Neuronal stem cell (in vitro differentiated cells): ENCODE measurements at regions not wholly inside any gene's neighbourhood (a gene's known extent, or its start where the extent isn't known, plus 50 kb on each side); places are given as distances from the start of the nearest gene placed in this dataset.

Source experiments
- DNase-seq: peaks from one replicate; pipeline ENCODE4 v3.0.0-alpha.2; 2013; ENCODE audit warnings: low spot score
- H2AFZ ChIP-seq: one replicate; pipeline ENCODE4 v1.6.1; 2013; ENCODE audit warnings: mild to moderate bottlenecking, low read length, inconsistent platforms
- H2AK5ac ChIP-seq: 2 replicates; pipeline ENCODE4 v1.6.1; 2013; ENCODE audit warnings: low read depth, mild to moderate bottlenecking, inconsistent platforms, low read length, moderate library complexity, mixed read lengths
- H2BK120ac ChIP-seq: 2 replicates; pipeline ENCODE4 v1.6.1; 2013; ENCODE audit warnings: low read depth, mild to moderate bottlenecking, inconsistent platforms, low read length, moderate library complexity, mixed read lengths
- H2BK12ac ChIP-seq: one replicate; pipeline ENCODE4 v1.6.1; 2013; ENCODE audit warnings: low read length, inconsistent platforms
- H2BK15ac ChIP-seq: 2 replicates; pipeline ENCODE4 v1.6.1; 2013; ENCODE audit warnings: mild to moderate bottlenecking, low read length, inconsistent platforms, mixed read lengths
- H2BK5ac ChIP-seq: one replicate; pipeline ENCODE4 v1.6.1; 2013; ENCODE audit warnings: inconsistent platforms, mild to moderate bottlenecking, low read length, moderate library complexity
- H3K14ac ChIP-seq: one replicate; pipeline ENCODE4 v1.6.1; 2013; ENCODE audit warnings: low read length, inconsistent platforms
- H3K18ac ChIP-seq: 2 replicates; pipeline ENCODE4 v1.6.1; 2013; ENCODE audit warnings: low read length, inconsistent platforms
- H3K23ac ChIP-seq: 2 replicates; pipeline ENCODE4 v1.6.1; 2013; ENCODE audit warnings: low read depth, mild to moderate bottlenecking, mixed read lengths, low read length, inconsistent platforms; ENCODE audit not compliant: poor library complexity
- H3K27ac ChIP-seq: replicated peaks from 3 replicates; pipeline ENCODE4 v1.5.1; 2013; ENCODE audit warnings: low read length, inconsistent platforms
- H3K27me3 ChIP-seq, 3 experiments: 2 replicates each; pipeline ENCODE4 v1.6.1; 2013; ENCODE audit warnings: low read length in 3 of 3, mild to moderate bottlenecking in 2 of 3, inconsistent platforms in 1 of 3, low read depth in 1 of 3, mixed read lengths in 1 of 3, moderate library complexity in 1 of 3; ENCODE audit not compliant: control insufficient read depth in 3 of 3, insufficient read depth in 3 of 3
- H3K36me3 ChIP-seq, 2 donors: replicated peaks in 1 of 2; 2 replicates each; pipeline ENCODE4 v1.6.1; 2013; ENCODE audit warnings: low read length in 2 of 2; ENCODE audit not compliant: control insufficient read depth in 2 of 2, insufficient read depth in 2 of 2
- H3K4ac ChIP-seq: 2 replicates; pipeline ENCODE4 v1.6.1; 2013; ENCODE audit warnings: inconsistent platforms, mild to moderate bottlenecking, low read length, moderate library complexity
- H3K4me1 ChIP-seq, 2 donors: 1 replicate in 1 of 2; 2 replicates in 1 of 2; pipeline ENCODE4 v1.6.1; 2013; ENCODE audit warnings: low read length in 2 of 2, low read depth in 1 of 2; ENCODE audit not compliant: control insufficient read depth in 2 of 2, insufficient read depth in 1 of 2
- H3K4me2 ChIP-seq: one replicate; pipeline ENCODE4 v1.6.1; 2013; ENCODE audit warnings: mild to moderate bottlenecking, low read length, inconsistent platforms; ENCODE audit not compliant: insufficient read depth, poor library complexity, severe bottlenecking
- H3K4me3 ChIP-seq, 2 donors: 2 replicates each; pipeline ENCODE4 v1.5.1; 2013; ENCODE audit warnings: low read length in 2 of 2, mild to moderate bottlenecking in 2 of 2, inconsistent platforms in 1 of 2, moderate library complexity in 1 of 2
- H3K79me1 ChIP-seq: one replicate; pipeline ENCODE4 v1.6.1; 2013; ENCODE audit warnings: low read depth, mild to moderate bottlenecking, inconsistent platforms, low read length, moderate library complexity
- H3K9ac ChIP-seq: one replicate; pipeline ENCODE4 v1.6.1; 2013; ENCODE audit warnings: mild to moderate bottlenecking, low read depth, low read length, inconsistent platforms; ENCODE audit not compliant: poor library complexity
- H3K9me3 ChIP-seq, 2 donors: replicated peaks in 1 of 2; 2 replicates each; pipeline versions ENCODE3 to v1.6.1; 2013; ENCODE audit warnings: low read length in 2 of 2, mild to moderate bottlenecking in 2 of 2, inconsistent platforms in 1 of 2, low read depth in 1 of 2, mixed read lengths in 1 of 2, moderate library complexity in 1 of 2; ENCODE audit not compliant: control insufficient read depth in 2 of 2, insufficient read depth in 1 of 2
- H4K8ac ChIP-seq: one replicate; pipeline ENCODE4 v1.6.1; 2013; ENCODE audit warnings: low read depth, mild to moderate bottlenecking, inconsistent platforms, low read length, moderate library complexity
- H4K91ac ChIP-seq: one replicate; pipeline ENCODE4 v1.6.1; 2013; ENCODE audit warnings: low read length, low read depth, mild to moderate bottlenecking, inconsistent platforms; ENCODE audit not compliant: poor library complexity
- WGBS, 2 donors: extraction: QIAGEN DNeasy Blood & Tissue Kit; methylation state at CpG; one replicate each; pipeline ENCODE4 v1.1.7; 2013; ENCODE audit warnings: missing lambda C conversion rate in 2 of 2, mixed read lengths in 1 of 2; ENCODE audit not compliant: insufficient read length in 2 of 2, insufficient replicate concordance in 1 of 2; ENCODE audit errors: extremely low coverage in 2 of 2; 5-methylcytosine and 5-hydroxymethylcytosine counted together

GRCh38 chr6:113570161-113570560 is 287.0 kb upstream of the MARCKS start:
- DNase-seq: no peak

GRCh38 chr6:113570641-113571040 is 286.5 kb upstream of the MARCKS start:
- H3K9ac ChIP-seq: no peak overlapping the region
- H3K14ac ChIP-seq: no peak overlapping the region
- H2BK5ac ChIP-seq: no peak overlapping the region
- H3K4ac ChIP-seq: no peak overlapping the region
- no CpG with 5 or more reads among the region's 3 CpGs for WGBS, 2 donors
- no peak overlapping the region for H2BK12ac ChIP-seq
- H2AK5ac ChIP-seq: no peak overlapping the region
- H2AFZ ChIP-seq: no peak overlapping the region
- peaks cover 0 to 4% of the 10 kb centered on the region in 2 donors for H3K4me1 ChIP-seq
- H2BK15ac ChIP-seq: no peak overlapping the region
- no peaks in the 10 kb centered on the region for H3K79me1 ChIP-seq
- H3K36me3 ChIP-seq: no peaks in the 10 kb centered on the region
- H3K4me3 ChIP-seq: no peak overlapping the region
- H2BK120ac ChIP-seq: no peak overlapping the region
- H3K18ac ChIP-seq: no peak overlapping the region
- no peak overlapping the region for H3K23ac ChIP-seq
- no peak overlapping the region for H4K91ac ChIP-seq
- no peak for DNase-seq
- H3K27ac ChIP-seq: no peak overlapping the region
- H3K27me3 ChIP-seq: no peaks in the 10 kb centered on the region
- H3K4me2 ChIP-seq: no peak overlapping the region
- no peak overlapping the region for H4K8ac ChIP-seq
- H3K9me3 ChIP-seq: peaks cover 0 to 6% of the 10 kb centered on the region in 2 donors

More at GRCh38 chr6:113570161-113570560, 287.0 kb upstream of the MARCKS start:
- Histone ChIP-seq H2BK5ac (no peak overlapping the region), H3K23ac (no peak overlapping the region), H3K27ac (no peak overlapping the region), H3K36me3 (no peaks in the 10 kb centered on the region), H4K91ac (no peak overlapping the region), H3K4me1 (peaks cover 2 to 4% of the 10 kb centered on the region in 2 donors), H3K27me3 (no peaks in the 10 kb centered on the region), H2BK12ac (no peak overlapping the region), H4K8ac (no peak overlapping the region), H3K9me3 (peaks cover 0 to 4% of the 10 kb centered on the region in 2 donors), H3K14ac (no peak overlapping the region), H3K4ac (no peak overlapping the region), H3K18ac (no peak overlapping the region), H2BK120ac (no peak overlapping the region), H2BK15ac (no peak overlapping the region), H3K9ac (no peak overlapping the region), H3K4me2 (no peak overlapping the region), H3K4me3 (no peak overlapping the region), H3K79me1 (no peaks in the 10 kb centered on the region), H2AFZ (no peak overlapping the region), H2AK5ac (no peak overlapping the region)

- Histone ChIP-seq H3K23ac (no peak overlapping the region), H3K9me3 (peaks cover 0 to 17% of the 10 kb centered on the region in 2 donors), H2AFZ (no peak overlapping the region), H3K36me3 (no peaks in the 10 kb centered on the region), H3K27ac (no peak overlapping the region), H2BK5ac (no peak overlapping the region), H4K8ac (no peak overlapping the region), H3K27me3 (no peaks in the 10 kb centered on the region), H2BK120ac (no peak overlapping the region), H2BK15ac (no peak overlapping the region), H3K4me3 (no peak overlapping the region), H3K14ac (no peak overlapping the region), H3K4ac (no peak overlapping the region), H3K4me2 (no peak overlapping the region), H3K79me1 (no peaks in the 10 kb centered on the region), H3K9ac (no peak overlapping the region), H3K4me1 (no peaks in the 10 kb centered on the region), H2AK5ac (no peak overlapping the region), H2BK12ac (no peak overlapping the region), H3K18ac (no peak overlapping the region), H4K91ac (no peak overlapping the region)
- WGBS, 2 donors: no CpG with 5 or more reads among the region's 4 CpGs
- DNase-seq: no peak
Measured at GRCh38 chr6:113574147-113574546, 283.0 kb upstream of the MARCKS start.

GRCh38 chr6:113576310-113576709 is 280.8 kb upstream of the MARCKS start:
- Histone ChIP-seq H3K27ac (no peak overlapping the region), H3K23ac (no peak overlapping the region), H3K18ac (no peak overlapping the region), H2AK5ac (no peak overlapping the region), H2BK12ac (no peak overlapping the region), H2BK5ac (no peak overlapping the region), H3K4me2 (no peak overlapping the region), H2BK15ac (no peak overlapping the region), H3K4me1 (no peaks in the 10 kb centered on the region), H3K4ac (no peak overlapping the region), H3K9ac (no peak overlapping the region), H2BK120ac (no peak overlapping the region), H4K8ac (no peak overlapping the region), H3K27me3 (no peaks in the 10 kb centered on the region), H3K79me1 (no peaks in the 10 kb centered on the region), H3K36me3 (no peaks in the 10 kb centered on the region), H3K9me3 (peaks cover 0 to 22% of the 10 kb centered on the region in 2 donors), H4K91ac (no peak overlapping the region), H3K14ac (no peak overlapping the region), H2AFZ (no peak overlapping the region), H3K4me3 (no peak overlapping the region)
- DNase-seq: no peak
